Fibroblast of the aortic adventitia (primary cell): ENCODE measurements at regions not wholly inside any gene's neighbourhood (a gene's known extent, or its start where the extent isn't known, plus 50 kb on each side); places are given as distances from the start of the nearest gene placed in this dataset.

Experiments
- DNase-seq: peaks from one replicate; pipeline ENCODE4 v3.0.0-alpha.2; 2010; ENCODE audit warnings: low read depth
- H3K4me3 ChIP-seq: 2 replicates; pipeline ENCODE4 v1.5.1; 2011; ENCODE audit warnings: low read depth, mild to moderate bottlenecking, control low read depth, low read length, moderate library complexity
- CTCF ChIP-seq: IDR thresholded peaks from 2 replicates; pipeline ENCODE4 v1.5.1; 2011; ENCODE audit warnings: mild to moderate bottlenecking, low read length, control low read depth, inconsistent platforms; ENCODE audit not compliant: insufficient read depth

GRCh38 chr21:39124681-39125251, 58.5 kb downstream of the PSMG1 start:
- DNase-seq: no peak
- no peak overlapping the region for H3K4me3 ChIP-seq
- no peak for TF ChIP-seq CTCF

GRCh38 chr21:39123375-39123774, 59.9 kb downstream of the PSMG1 start:
- H3K4me3 ChIP-seq: no peak overlapping the region
- no peak for DNase-seq
- TF ChIP-seq CTCF: no peak

- TF ChIP-seq CTCF: no peak
- DNase-seq: no peak
- H3K4me3 ChIP-seq: no peak overlapping the region
Observed at GRCh38 chr21:39121600-39122355, 61.5 kb downstream of the PSMG1 start.

GRCh38 chr21:39120876-39121599, 62.2 kb downstream of the PSMG1 start:
- no peak for DNase-seq
- no peak for TF ChIP-seq CTCF
- H3K4me3 ChIP-seq: no peak overlapping the region

GRCh38 chr21:39119891-39120290, 63.4 kb downstream of the PSMG1 start:
- no peak overlapping the region for H3K4me3 ChIP-seq
- DNase-seq: no peak
- no peak for TF ChIP-seq CTCF

GRCh38 chr21:39118604-39119215, 64.5 kb downstream of the PSMG1 start:
- no peak for DNase-seq
- H3K4me3 ChIP-seq: no peak overlapping the region
- TF ChIP-seq CTCF: no peak
